Omental fat pad (tissue), 3 donors: ENCODE measurements at regions not wholly inside any gene's neighbourhood (a gene's known extent, or its start where the extent isn't known, plus 50 kb on each side); places are given as distances from the start of the nearest gene placed in this dataset.

Experiments
- ATAC-seq: fragments of 150-250 bp; one replicate; pipeline ENCODE4 v1.9.1; 2016; ENCODE audit warnings: mild to moderate bottlenecking, moderate library complexity; ENCODE audit not compliant: low FRiP score
- DNase-seq: peaks from one replicate; pipeline ENCODE4 v3.0.0-alpha.2; 2019; ENCODE audit warnings: low spot score
- CTCF ChIP-seq, 3 donors: fragments of 450-650 bp; IDR thresholded peaks; one replicate each; pipeline ENCODE4 v1.5.1; 2016 to 2017; ENCODE audit warnings: antibody characterized with exemption in 3 of 3, mild to moderate bottlenecking in 3 of 3, moderate library complexity in 2 of 3

DNA sequence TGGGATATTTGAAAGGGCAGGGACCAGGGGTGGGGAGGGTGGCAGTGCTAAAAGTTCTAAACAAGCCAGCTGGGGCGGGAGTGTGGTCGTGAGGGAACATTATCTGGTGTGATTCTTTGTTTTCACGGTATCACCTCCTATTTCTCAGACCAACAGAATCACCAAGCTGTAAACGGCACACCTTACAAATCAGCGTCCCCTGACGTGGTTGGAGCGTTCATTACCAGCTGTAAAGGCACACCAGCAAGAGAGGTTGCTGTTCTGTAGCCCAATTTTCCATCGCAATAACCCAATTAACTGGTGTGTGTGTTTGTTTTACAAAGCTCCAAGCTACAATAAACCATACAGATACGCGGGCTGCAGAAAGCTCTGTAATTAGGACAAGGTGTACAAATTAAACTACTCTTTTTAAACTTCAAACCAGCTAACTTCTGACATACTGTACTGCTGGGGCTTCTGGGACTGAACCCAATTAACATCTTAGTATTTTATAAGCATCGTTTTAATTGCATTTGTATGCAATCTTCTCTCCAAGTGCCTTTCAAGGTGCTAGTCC, 303.6 kb upstream of the CLINT1 start:
- TF ChIP-seq CTCF (IDR thresholded peaks at IDR 0.05), result no peak
- ATAC-seq (no peak), DNase-seq (no peak)

GRCh38 chr5:158162026-158162425, 303.1 kb upstream of the CLINT1 start:
- ATAC-seq, result no peak
- no peak for TF ChIP-seq CTCF (IDR thresholded peaks at IDR 0.05)
- DNase-seq, result no peak

DNA sequence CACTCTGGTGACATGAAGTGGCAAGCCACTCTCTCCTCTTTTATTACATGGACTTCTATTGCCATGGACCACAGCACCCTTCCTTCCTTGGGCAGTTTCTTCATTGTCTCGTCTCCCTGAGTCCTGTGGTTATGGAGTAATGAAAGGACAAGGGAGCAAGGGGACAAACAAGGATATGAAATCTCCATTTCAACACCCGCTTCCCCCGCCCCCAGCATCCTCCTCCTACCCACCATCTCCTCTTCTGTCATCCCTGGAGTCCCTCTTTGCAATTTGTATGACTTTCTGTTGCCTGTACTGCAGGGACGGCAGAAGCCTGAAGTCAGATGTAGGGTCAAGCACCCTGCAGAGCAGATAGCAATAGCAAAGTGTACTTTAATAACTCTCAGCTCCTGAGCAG, 300.7 kb upstream of the CLINT1 start:
- DNase-seq (no peak), ATAC-seq (no peak)
- no peak for TF ChIP-seq CTCF (IDR thresholded peaks at IDR 0.05)

GRCh38 chr5:158155811-158156505, 297.0 kb upstream of the CLINT1 start:
- DNase-seq (no peak), ATAC-seq (no peak)
- TF ChIP-seq CTCF (IDR thresholded peaks at IDR 0.05), result no peak

GRCh38 chr5:158155067-158155466, 296.1 kb upstream of the CLINT1 start:
- no peak for DNase-seq
- TF ChIP-seq CTCF (IDR thresholded peaks at IDR 0.05), result no peak
- no peak for ATAC-seq

GRCh38 chr5:158154226-158155005, 295.5 kb upstream of the CLINT1 start:
- TF ChIP-seq CTCF (IDR thresholded peaks at IDR 0.05), result no peak
- ATAC-seq, result peak; percentile 89

More at GRCh38 chr5:158154226-158155005, 295.5 kb upstream of the CLINT1 start:
- no peak for DNase-seq
